ENCODE measurements at regions not wholly inside any gene's neighbourhood (a gene's known extent, or its start where the extent isn't known, plus 50 kb on each side); places are given as distances from the start of the nearest gene placed in this dataset.

- intact Hi-C loops (cut with DNase I), result no loop called here
- DNase-seq (ENCODE audit: low spot score in 2 of 2), result no peak
- Histone ChIP-seq H3K27me3 (no peaks in the 10 kb centered on the region), H3K4me3 (no peak overlapping the region), H3K4me1 (peaks cover 0 to 6% of the 10 kb centered on the region in 2 donors), H3K36me3 (no peaks in the 10 kb centered on the region), H3K27ac (no peak overlapping the region), H3K9me3 (no peaks in the 10 kb centered on the region)
- TF ChIP-seq CTCF (IDR thresholded peaks at IDR 0.05), result no peak
These were observed 198.5 kb upstream of the HEY2 start for GRCh38 chr6:125550892-125551291.

GRCh38 chr6:125552819-125553218 lies 196.6 kb upstream of the HEY2 start:
- H3K4me1 ChIP-seq, result no peaks in the 10 kb centered on the region
- intact Hi-C loops (cut with DNase I), result no loop called here
- H3K9me3 ChIP-seq, result no peaks in the 10 kb centered on the region
- DNase-seq (ENCODE audit: low spot score in 2 of 2), result no peak
- no peaks in the 10 kb centered on the region for H3K36me3 ChIP-seq
- no peak overlapping the region for H3K27ac ChIP-seq
- no peak for TF ChIP-seq CTCF (IDR thresholded peaks at IDR 0.05)
- no peak overlapping the region for H3K4me3 ChIP-seq
- H3K27me3 ChIP-seq, result no peaks in the 10 kb centered on the region

- intact Hi-C loops (cut with DNase I), result no loop called here
- no peaks in the 10 kb centered on the region for H3K27me3 ChIP-seq
- no peaks in the 10 kb centered on the region for H3K9me3 ChIP-seq
- H3K27ac ChIP-seq, result no peak overlapping the region
- no peak overlapping the region for H3K4me3 ChIP-seq
- no peaks in the 10 kb centered on the region for H3K36me3 ChIP-seq
- no peak for TF ChIP-seq CTCF (IDR thresholded peaks at IDR 0.05)
- H3K4me1 ChIP-seq, result no peaks in the 10 kb centered on the region
- no peak for DNase-seq (ENCODE audit: low spot score in 2 of 2)
These were observed 195.0 kb upstream of the HEY2 start for GRCh38 chr6:125554456-125554855.

- no peak for TF ChIP-seq CTCF (IDR thresholded peaks at IDR 0.05)
- Histone ChIP-seq H3K9me3 (no peaks in the 10 kb centered on the region), H3K36me3 (no peaks in the 10 kb centered on the region), H3K27ac (no peak overlapping the region), H3K27me3 (no peaks in the 10 kb centered on the region), H3K4me1 (no peaks in the 10 kb centered on the region), H3K4me3 (no peak overlapping the region)
- intact Hi-C loops (cut with DNase I), result no loop called here
- no peak for DNase-seq (ENCODE audit: low spot score in 2 of 2)
These were observed 191.1 kb upstream of the HEY2 start for GRCh38 chr6:125558241-125558843.

GRCh38 chr6:125558907-125559306 lies 190.5 kb upstream of the HEY2 start:
- H3K36me3 ChIP-seq, result no peaks in the 10 kb centered on the region
- H3K27ac ChIP-seq, result no peak overlapping the region
- no peak for TF ChIP-seq CTCF (IDR thresholded peaks at IDR 0.05)
- no peak for DNase-seq (ENCODE audit: low spot score in 2 of 2)
- no peak overlapping the region for H3K4me3 ChIP-seq
- H3K27me3 ChIP-seq, result no peaks in the 10 kb centered on the region
- no peaks in the 10 kb centered on the region for H3K9me3 ChIP-seq
- H3K4me1 ChIP-seq, result no peaks in the 10 kb centered on the region
- intact Hi-C loops (cut with DNase I), result no loop called here

- H3K4me1 ChIP-seq, result no peaks in the 10 kb centered on the region
- H3K36me3 ChIP-seq, result no peaks in the 10 kb centered on the region
- no peak overlapping the region for H3K4me3 ChIP-seq
- H3K9me3 ChIP-seq, result no peaks in the 10 kb centered on the region
- H3K27me3 ChIP-seq, result no peaks in the 10 kb centered on the region
- intact Hi-C loops (cut with DNase I), result no loop called here
- no peak for DNase-seq (ENCODE audit: low spot score in 2 of 2)
- H3K27ac ChIP-seq, result no peak overlapping the region
- TF ChIP-seq CTCF (IDR thresholded peaks at IDR 0.05), result no peak
These were observed 187.3 kb upstream of the HEY2 start for GRCh38 chr6:125562156-125562555.

Measured in ascending aorta (tissue), 2 donors.